IPS-NIHi7 (cell line): ENCODE measurements at regions not wholly inside any gene's neighbourhood (a gene's known extent, or its start where the extent isn't known, plus 50 kb on each side); places are given as distances from the start of the nearest gene placed in this dataset.
A peak's percentile ranks its signal among the peaks of the same experiment; 100 is the strongest.

ENCODE experiments used
- DNase-seq: peaks from one replicate; pipeline ENCODE4 v3.0.0; 2012; ENCODE audit warnings: mixed read lengths; ENCODE audit errors: extremely low spot score

GRCh38 chr2:59449274-59449673 lies 1104.2 kb downstream of the BCL11A start:
- DNase-seq: peak; percentile 19

- peak; percentile 12 for DNase-seq
Measured at GRCh38 chr2:59440491-59440890, 1113.0 kb downstream of the BCL11A start.

GRCh38 chr2:59435635-59436034 lies 1117.8 kb downstream of the BCL11A start:
- no peak for DNase-seq

GRCh38 chr2:59428940-59429339 lies 1124.5 kb downstream of the BCL11A start:
- DNase-seq: no peak

- no peak for DNase-seq
Measured at GRCh38 chr2:59427980-59428379, 1125.5 kb downstream of the BCL11A start.

GRCh38 chr2:59425247-59425646 lies 1128.2 kb downstream of the BCL11A start:
- DNase-seq: no peak

- no peak for DNase-seq
Measured at GRCh38 chr2:59413751-59414570, 1139.5 kb downstream of the BCL11A start.

GRCh38 chr2:59399126-59399525 lies 1154.3 kb downstream of the BCL11A start:
- DNase-seq: no peak

- DNase-seq: no peak
Measured at GRCh38 chr2:59398081-59398480, 1155.4 kb downstream of the BCL11A start.

GRCh38 chr2:59395119-59395518 lies 1154.0 kb upstream of the FANCL start:
- peak; percentile 31 for DNase-seq

- no peak for DNase-seq
Measured at GRCh38 chr2:59391896-59392295, 1150.8 kb upstream of the FANCL start.

- no peak for DNase-seq
Measured at GRCh38 chr2:59390581-59390980, 1149.5 kb upstream of the FANCL start.

GRCh38 chr2:59389240-59389639 lies 1148.1 kb upstream of the FANCL start:
- DNase-seq: no peak

GRCh38 chr2:59385971-59386370 lies 1144.8 kb upstream of the FANCL start:
- DNase-seq: no peak

GRCh38 chr2:59383473-59383872 lies 1142.3 kb upstream of the FANCL start:
- DNase-seq: no peak

- no peak for DNase-seq
Measured at GRCh38 chr2:59378127-59378526, 1137.0 kb upstream of the FANCL start.

GRCh38 chr2:59366288-59366687 lies 1125.2 kb upstream of the FANCL start:
- DNase-seq: no peak

GRCh38 chr2:59354498-59354897 lies 1113.4 kb upstream of the FANCL start:
- no peak for DNase-seq

GRCh38 chr2:59353306-59353921 lies 1112.3 kb upstream of the FANCL start:
- DNase-seq: no peak

- DNase-seq: no peak
Measured at GRCh38 chr2:59342166-59342565, 1101.0 kb upstream of the FANCL start.

GRCh38 chr2:59339837-59340207 lies 1098.7 kb upstream of the FANCL start:
- no peak for DNase-seq

- DNase-seq: no peak
Measured at GRCh38 chr2:59339121-59339836, 1098.2 kb upstream of the FANCL start.

GRCh38 chr2:59333007-59333406 lies 1091.9 kb upstream of the FANCL start:
- DNase-seq: no peak
